ENCODE measurements at regions not wholly inside any gene's neighbourhood (a gene's known extent, or its start where the extent isn't known, plus 50 kb on each side); places are given as distances from the start of the nearest gene placed in this dataset.

DNA sequence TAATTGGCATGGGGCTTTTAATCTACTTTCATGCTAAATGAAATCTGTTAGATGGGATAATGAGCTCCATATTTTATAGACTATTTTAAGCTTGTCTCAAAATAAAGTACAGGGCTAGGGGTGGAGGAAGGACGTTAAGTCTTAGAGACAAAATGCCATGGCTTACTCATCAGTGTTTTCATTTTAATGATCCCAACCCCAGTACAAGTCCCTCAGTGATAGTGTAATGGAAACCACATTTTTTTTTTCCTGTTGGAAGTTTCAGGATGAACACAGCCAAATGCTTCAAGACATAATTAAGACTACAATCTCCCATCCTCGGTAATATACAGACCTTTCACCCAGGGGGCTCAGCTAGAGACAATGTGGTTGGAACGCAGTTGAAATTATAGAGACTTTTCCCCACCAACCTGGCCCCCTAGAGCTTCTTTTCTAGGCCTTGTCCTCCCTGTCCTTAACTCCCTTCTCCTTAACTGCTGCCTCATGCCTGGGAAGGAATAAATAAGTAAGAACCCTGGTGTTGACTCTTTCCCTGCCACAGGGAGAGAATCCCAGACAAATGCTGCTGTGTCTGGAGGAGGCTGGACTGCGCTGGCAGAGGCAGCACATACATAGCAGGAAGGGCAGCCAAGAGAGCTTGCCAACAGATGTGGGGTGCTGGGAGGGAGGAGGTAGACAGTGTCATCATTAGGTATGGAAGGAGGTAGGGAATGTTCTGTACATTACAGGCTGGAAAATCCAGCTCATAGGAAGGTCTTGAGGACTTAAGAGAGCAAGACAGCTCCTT, 115.4 kb upstream of the ROPN1 start:
- H3K27ac ChIP-seq (ENCODE audit: low read length) = no peak overlapping the region
- no peaks in the 10 kb centered on the region for H3K79me2 ChIP-seq (ENCODE audit: low read length)
- no peaks in the 10 kb centered on the region for H3K9me3 ChIP-seq (replicated peaks; ENCODE audit: insufficient read depth, low read length)
- H3F3A ChIP-seq (ENCODE audit: insufficient read depth, low read length) = no peaks in the 10 kb centered on the region
- H3K4me1 ChIP-seq (ENCODE audit: low read length) = peaks cover 2% of the 10 kb centered on the region; the same call in 1 of the 2 replicates
- no peaks in the 10 kb centered on the region for H3K9me2 ChIP-seq (replicated peaks; ENCODE audit: insufficient read depth, low read length)
- DNase-seq = no peak
- H2AFZ ChIP-seq (ENCODE audit: low read length) = no peak overlapping the region
- H3K36me3 ChIP-seq (replicated peaks; ENCODE audit: insufficient read depth, low read length) = no peaks in the 10 kb centered on the region
- H3K9ac ChIP-seq (ENCODE audit: low read length) = no peak overlapping the region
- TF ChIP-seq CTCF (IDR thresholded peaks at IDR 0.05; ENCODE audit: low read length) = no peak
- TF ChIP-seq EZH2 (optimal IDR thresholded peaks at IDR 0.05; ENCODE audit: low read depth, low read length) = no peak
- no peak for TF ChIP-seq EZH2phosphoT487 (IDR thresholded peaks at IDR 0.05; ENCODE audit: low read length)
- no peak overlapping the region for H3K4me2 ChIP-seq (ENCODE audit: low read depth, low read length)
- no peaks in the 10 kb centered on the region for H4K20me1 ChIP-seq (ENCODE audit: insufficient read depth, low read length)
- H3K27me3 ChIP-seq (replicated peaks; ENCODE audit: insufficient read depth, low read length) = no peaks in the 10 kb centered on the region
- no peak overlapping the region for H3K4me3 ChIP-seq (ENCODE audit: low read length)

DNA sequence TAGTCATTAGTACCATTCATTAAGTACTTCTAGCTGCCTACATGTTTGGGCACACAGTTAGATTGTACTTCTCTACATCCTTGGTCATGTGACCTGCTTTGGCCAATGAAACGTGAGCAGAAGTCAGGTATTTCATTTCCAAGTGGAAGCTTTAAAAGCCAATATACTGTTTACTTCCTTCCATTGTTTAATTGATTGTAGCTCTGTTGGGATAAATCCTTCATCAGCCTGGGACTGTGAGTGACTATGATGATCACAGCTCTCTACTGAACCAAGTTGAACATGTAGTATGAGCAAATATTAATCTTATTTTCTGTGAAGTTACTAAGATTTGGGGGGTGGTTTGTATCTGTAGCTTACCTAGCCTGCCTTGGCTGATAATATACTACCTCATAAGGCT, 116.5 kb upstream of the ROPN1 start:
- no peaks in the 10 kb centered on the region for H3K27me3 ChIP-seq (replicated peaks; ENCODE audit: insufficient read depth, low read length)
- H3K79me2 ChIP-seq (ENCODE audit: low read length) = no peaks in the 10 kb centered on the region
- TF ChIP-seq EZH2phosphoT487 (IDR thresholded peaks at IDR 0.05; ENCODE audit: low read length) (no peak), EZH2 (optimal IDR thresholded peaks at IDR 0.05; ENCODE audit: low read depth, low read length) (no peak)
- no peak overlapping the region for H3K4me3 ChIP-seq (ENCODE audit: low read length)
- no peaks in the 10 kb centered on the region for H3K36me3 ChIP-seq (replicated peaks; ENCODE audit: insufficient read depth, low read length)
- H3K9me2 ChIP-seq (replicated peaks; ENCODE audit: insufficient read depth, low read length) = no peaks in the 10 kb centered on the region
- no peak for DNase-seq
- no peak overlapping the region for H3K27ac ChIP-seq (ENCODE audit: low read length)
- no peak overlapping the region for H3K4me2 ChIP-seq (ENCODE audit: low read depth, low read length)
- no peak overlapping the region for H2AFZ ChIP-seq (ENCODE audit: low read length)
- H4K20me1 ChIP-seq (ENCODE audit: insufficient read depth, low read length) = no peaks in the 10 kb centered on the region
- peaks cover 11% of the 10 kb centered on the region; the same call in 1 of the 2 replicates for H3K4me1 ChIP-seq (ENCODE audit: low read length)
- H3K9ac ChIP-seq (ENCODE audit: low read length) = no peak overlapping the region
- H3K9me3 ChIP-seq (replicated peaks; ENCODE audit: insufficient read depth, low read length) = no peaks in the 10 kb centered on the region
- no peaks in the 10 kb centered on the region for H3F3A ChIP-seq (ENCODE audit: insufficient read depth, low read length)

GRCh38 chr3:124113485-124113884, 121.6 kb upstream of the ROPN1 start:
- H3F3A ChIP-seq (ENCODE audit: insufficient read depth, low read length) = no peaks in the 10 kb centered on the region
- peaks cover 11% of the 10 kb centered on the region; the same call in 1 of the 2 replicates for H3K4me1 ChIP-seq (ENCODE audit: low read length)
- H3K4me2 ChIP-seq (ENCODE audit: low read depth, low read length) = no peak overlapping the region
- H3K79me2 ChIP-seq (ENCODE audit: low read length) = no peaks in the 10 kb centered on the region
- TF ChIP-seq EZH2phosphoT487 (IDR thresholded peaks at IDR 0.05; ENCODE audit: low read length) (no peak), CTCF (IDR thresholded peaks at IDR 0.05; ENCODE audit: low read length) (no peak), EZH2 (optimal IDR thresholded peaks at IDR 0.05; ENCODE audit: low read depth, low read length) (no peak)
- H3K36me3 ChIP-seq (replicated peaks; ENCODE audit: insufficient read depth, low read length) = no peaks in the 10 kb centered on the region
- H4K20me1 ChIP-seq (ENCODE audit: insufficient read depth, low read length) = no peaks in the 10 kb centered on the region
- no peak overlapping the region for H2AFZ ChIP-seq (ENCODE audit: low read length)
- H3K9ac ChIP-seq (ENCODE audit: low read length) = no peak overlapping the region
- no peak for DNase-seq
- H3K27me3 ChIP-seq (replicated peaks; ENCODE audit: insufficient read depth, low read length) = no peaks in the 10 kb centered on the region
- no peaks in the 10 kb centered on the region for H3K9me2 ChIP-seq (replicated peaks; ENCODE audit: insufficient read depth, low read length)
- H3K4me3 ChIP-seq (ENCODE audit: low read length) = no peak overlapping the region
- H3K9me3 ChIP-seq (replicated peaks; ENCODE audit: insufficient read depth, low read length) = no peaks in the 10 kb centered on the region
- no peak overlapping the region for H3K27ac ChIP-seq (ENCODE audit: low read length)

- H3K4me3 ChIP-seq (ENCODE audit: low read length) = no peak overlapping the region
- no peaks in the 10 kb centered on the region for H4K20me1 ChIP-seq (ENCODE audit: insufficient read depth, low read length)
- H3F3A ChIP-seq (ENCODE audit: insufficient read depth, low read length) = no peaks in the 10 kb centered on the region
- peaks cover 11% of the 10 kb centered on the region; the same call in 1 of the 2 replicates for H3K4me1 ChIP-seq (ENCODE audit: low read length)
- no peak overlapping the region for H2AFZ ChIP-seq (ENCODE audit: low read length)
- no peaks in the 10 kb centered on the region for H3K27me3 ChIP-seq (replicated peaks; ENCODE audit: insufficient read depth, low read length)
- H3K36me3 ChIP-seq (replicated peaks; ENCODE audit: insufficient read depth, low read length) = no peaks in the 10 kb centered on the region
- no peak for TF ChIP-seq EZH2phosphoT487 (IDR thresholded peaks at IDR 0.05; ENCODE audit: low read length)
- no peak for TF ChIP-seq CTCF (IDR thresholded peaks at IDR 0.05; ENCODE audit: low read length)
- no peak for TF ChIP-seq EZH2 (optimal IDR thresholded peaks at IDR 0.05; ENCODE audit: low read depth, low read length)
- H3K27ac ChIP-seq (ENCODE audit: low read length) = no peak overlapping the region
- DNase-seq = no peak
- no peaks in the 10 kb centered on the region for H3K9me3 ChIP-seq (replicated peaks; ENCODE audit: insufficient read depth, low read length)
- H3K79me2 ChIP-seq (ENCODE audit: low read length) = no peaks in the 10 kb centered on the region
- H3K9ac ChIP-seq (ENCODE audit: low read length) = no peak overlapping the region
- H3K4me2 ChIP-seq (ENCODE audit: low read depth, low read length) = no peak overlapping the region
- H3K9me2 ChIP-seq (replicated peaks; ENCODE audit: insufficient read depth, low read length) = no peaks in the 10 kb centered on the region
Observed at GRCh38 chr3:124115279-124115678, 123.4 kb upstream of the ROPN1 start.
